NCI-H1092 (cell line): ENCODE measurements at regions not wholly inside any gene's neighbourhood (a gene's known extent, or its start where the extent isn't known, plus 50 kb on each side); places are given as distances from the start of the nearest gene placed in this dataset.
"Not testable (repeated sequence)": the region's sequence is repeated elsewhere in the genome, so short reads cannot be mapped to it uniquely, and the experiment has no call there.

ENCODE experiments used
- DNase-seq: peaks from one replicate; lab custom pipeline; 2025; lab: John Stamatoyannopoulos, UW

- no peak for DNase-seq
Observed at GRCh38 chr5:111820072-111820471, 63.1 kb upstream of the NREP start.

GRCh38 chr5:111819028-111819427 is 62.0 kb upstream of the NREP start:
- DNase-seq, result not testable (repeated sequence)

GRCh38 chr5:111813537-111813936 is 56.5 kb upstream of the NREP start:
- no peak for DNase-seq

- no peak for DNase-seq
Observed at GRCh38 chr5:111810112-111810511, 53.1 kb upstream of the NREP start.
